ENCODE measurements at regions not wholly inside any gene's neighbourhood (a gene's known extent, or its start where the extent isn't known, plus 50 kb on each side); places are given as distances from the start of the nearest gene placed in this dataset.
"Not testable (repeated sequence)": the region's sequence is repeated elsewhere in the genome, so short reads cannot be mapped to it uniquely, and the experiment has no call there.

DNA sequence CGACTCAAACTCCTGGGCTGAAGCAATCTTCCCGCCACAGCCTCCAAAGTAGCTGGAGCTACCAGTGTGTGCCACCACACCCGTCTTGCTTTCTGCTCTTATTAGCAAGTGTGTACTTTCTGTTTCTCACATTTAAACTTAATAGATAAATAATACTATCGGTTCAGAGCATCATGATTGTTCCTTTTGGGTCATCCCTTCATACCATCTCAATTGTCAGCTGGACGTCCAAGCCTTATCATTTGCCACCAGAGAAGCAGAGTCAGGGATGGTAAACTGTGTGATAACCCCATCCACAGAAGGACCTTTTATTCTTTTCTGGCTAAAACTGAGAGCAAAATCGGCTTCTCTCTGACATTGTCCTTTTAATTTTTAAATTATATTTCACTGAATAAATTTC lies 279.8 kb upstream of the GOT2 start:
- DNase-seq, result no peak

DNA sequence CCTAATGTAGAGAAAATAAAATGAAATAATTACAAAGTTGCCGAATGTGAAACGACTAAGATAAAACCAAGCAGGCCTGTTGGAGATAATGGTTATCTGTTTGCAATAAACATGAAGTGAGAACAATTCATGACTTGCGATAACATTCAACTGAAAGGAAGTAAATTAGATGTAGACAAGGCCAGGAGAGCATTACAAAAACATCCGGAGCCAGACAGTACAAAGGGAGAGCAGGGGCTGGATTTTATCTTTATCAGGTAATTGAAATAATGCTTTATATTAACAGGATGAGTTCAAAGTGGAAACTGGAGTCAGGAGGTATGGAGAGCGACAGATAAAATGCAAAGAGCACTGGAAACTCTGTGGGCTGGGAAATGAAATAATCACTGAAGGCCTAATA lies 265.6 kb upstream of the GOT2 start:
- DNase-seq, result no peak

DNA sequence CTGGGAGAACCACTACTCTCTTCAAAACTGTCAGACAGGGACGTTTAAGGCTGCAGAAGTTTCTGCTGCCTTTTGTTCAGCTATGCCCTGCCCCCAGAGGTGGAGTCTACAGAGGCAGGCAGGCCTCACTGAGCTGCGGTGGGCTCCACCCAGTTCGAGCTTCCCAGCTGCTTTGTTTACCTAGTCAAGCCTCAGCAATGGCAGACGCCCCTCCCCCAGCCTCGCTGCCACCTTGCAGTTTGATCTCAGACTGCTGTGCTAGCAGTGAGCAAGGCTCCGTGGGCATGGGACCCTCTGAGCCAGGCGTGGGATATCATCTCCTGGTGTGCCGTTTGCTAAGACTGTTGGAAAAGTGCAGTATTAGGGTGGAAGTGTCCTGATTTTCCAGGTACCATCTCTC lies 258.6 kb upstream of the GOT2 start:
- DNase-seq, result not testable (repeated sequence)

DNA sequence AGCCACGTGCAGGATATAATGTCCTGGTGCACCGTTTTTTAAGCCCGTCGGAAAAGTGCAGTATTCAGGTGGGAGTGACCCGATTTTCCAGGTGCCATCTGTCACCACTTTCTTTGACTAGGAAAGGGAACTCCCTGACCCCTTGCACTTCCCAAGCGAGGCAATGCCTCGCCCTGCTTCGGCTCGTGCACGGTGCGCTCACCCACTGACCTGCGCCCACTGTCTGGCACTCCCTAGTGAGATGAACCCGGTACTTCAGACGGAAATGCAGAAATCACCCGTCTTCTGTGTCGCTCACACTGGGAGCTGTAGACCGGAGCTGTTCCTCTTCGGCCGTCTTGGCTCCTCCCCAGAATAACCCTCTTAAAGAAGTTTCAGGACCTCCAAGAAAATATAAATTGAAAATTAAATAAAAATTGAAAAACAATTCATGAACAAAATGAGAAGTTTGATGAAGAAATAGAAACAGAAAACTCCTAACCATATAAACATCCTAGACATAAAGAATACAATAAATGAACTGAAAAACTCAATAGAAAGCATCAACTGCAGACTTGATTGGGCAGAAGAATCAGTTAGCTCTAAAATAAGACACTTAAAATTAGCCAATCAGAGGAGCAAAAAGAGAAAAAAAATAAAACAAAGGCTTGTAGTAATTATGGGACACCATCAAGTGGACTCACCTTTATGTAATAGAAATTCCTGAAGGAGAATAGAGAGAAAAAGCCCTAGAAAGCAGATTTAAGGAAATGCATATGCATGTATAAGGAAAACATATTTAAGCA lies 249.3 kb upstream of the GOT2 start:
- DNase-seq, result not testable (repeated sequence)

DNA sequence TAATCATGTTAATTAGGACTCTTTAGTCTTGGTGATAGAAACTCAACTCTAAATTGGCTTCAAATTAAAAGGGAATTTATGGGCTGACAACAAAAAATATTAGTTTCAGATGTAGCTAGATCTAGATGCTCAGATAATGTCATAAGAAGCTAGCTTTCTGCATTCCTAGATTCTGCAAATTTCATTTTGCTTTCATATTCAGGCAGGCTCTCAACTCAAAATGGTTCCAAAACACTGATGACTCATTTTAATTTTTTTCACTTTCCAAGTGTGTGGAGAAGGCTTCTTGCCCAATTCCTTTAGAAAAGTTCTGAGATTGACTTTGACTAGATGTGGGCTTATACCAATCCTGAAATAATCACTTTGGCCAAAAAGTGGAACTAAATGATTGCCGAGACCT lies 236.7 kb upstream of the GOT2 start:
- no peak for DNase-seq

DNA sequence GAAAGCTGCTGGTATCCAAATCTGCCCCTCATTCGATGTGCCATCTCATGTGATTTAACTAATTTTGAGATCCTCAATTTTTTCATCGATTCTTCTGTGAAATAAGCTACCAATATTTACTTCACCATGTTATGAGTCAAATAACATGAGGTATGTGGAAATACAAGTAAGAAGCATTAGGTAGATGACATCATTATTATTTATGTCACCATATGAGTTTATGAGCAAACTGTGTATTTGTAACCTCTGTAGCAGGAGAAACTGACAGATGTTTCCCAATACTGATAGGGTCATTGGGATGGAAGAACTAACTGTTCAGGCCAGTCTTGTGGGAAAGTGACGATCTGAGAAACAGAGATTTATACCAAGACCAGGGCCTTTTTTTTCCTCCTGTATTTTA lies 229.4 kb upstream of the GOT2 start:
- DNase-seq, result no peak

DNA sequence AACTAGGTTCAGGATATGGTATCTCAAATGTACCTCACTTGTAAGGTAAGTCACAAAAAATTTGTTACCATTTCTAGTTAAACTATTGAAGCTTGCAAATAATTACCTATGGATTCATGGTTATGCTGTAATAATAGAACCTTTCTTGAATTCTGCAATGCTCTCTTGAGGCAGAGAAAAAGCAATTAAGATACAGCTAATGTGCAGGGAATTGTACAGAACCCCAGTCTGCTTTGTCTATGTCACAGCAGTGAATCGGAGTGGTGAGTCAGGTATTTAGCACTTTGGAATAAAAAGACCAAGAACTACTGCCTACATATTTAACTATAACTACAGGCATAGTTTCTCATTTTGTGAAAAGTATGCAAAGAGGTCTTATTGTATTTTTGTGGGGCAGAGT lies 228.7 kb upstream of the GOT2 start:
- no peak for DNase-seq

DNA sequence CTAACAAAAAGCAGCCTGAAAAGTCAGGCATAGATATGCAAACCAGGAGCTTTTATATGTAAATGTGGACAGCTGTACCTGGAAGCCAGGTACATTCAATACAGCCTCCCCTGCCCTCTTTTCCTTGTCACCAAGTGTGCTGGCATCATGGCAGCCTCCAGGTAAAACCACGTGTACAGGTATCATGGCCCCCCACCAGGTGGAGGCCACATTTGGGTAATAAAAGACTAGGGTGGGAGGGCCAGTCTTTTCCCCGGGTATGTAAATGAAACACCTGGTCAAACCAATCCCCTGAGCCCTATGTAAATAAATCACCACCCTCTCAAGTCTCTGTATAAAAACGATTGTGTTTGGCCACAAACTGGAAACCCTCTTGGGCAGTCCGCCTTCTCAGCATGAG lies 226.4 kb upstream of the GOT2 start:
- no peak for DNase-seq

DNA sequence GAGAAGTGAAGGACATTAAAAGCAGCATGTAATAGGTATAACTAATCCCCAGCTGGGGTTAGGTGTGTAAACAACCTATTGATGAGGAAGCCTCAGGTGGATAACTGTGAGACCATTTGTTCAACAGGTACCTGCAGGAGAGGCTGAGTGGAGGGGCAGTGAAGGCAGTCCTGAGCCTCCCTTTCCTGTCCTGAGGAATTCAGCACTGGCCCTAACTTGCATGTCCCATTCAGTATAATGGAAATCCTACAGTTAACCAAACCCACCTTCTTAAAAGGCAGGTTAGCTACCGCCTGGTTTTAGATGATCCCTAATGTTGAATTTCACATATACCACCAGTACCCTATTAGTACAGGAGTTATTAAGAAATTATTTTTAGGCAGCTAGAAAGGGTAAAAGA lies 225.9 kb upstream of the GOT2 start:
- DNase-seq, result no peak

DNA sequence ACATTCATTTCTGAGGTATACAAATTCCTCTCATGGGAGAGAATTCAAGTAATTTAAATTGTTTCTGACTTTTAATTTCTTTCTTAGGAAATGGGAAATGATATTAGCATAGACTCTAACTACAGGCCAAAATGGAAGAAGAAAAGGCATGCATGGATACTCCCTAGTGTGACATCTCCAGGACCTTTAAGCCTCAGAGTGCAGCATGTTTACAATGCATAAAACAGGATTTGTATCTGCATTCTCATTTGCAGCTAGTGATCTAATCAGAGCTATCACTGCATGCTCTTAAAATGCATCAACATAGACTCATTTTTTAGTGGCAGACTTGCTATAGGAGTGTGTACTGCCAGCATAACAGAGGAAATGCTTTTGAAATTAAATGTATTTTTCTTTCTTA lies 224.6 kb upstream of the GOT2 start:
- no peak for DNase-seq

DNA sequence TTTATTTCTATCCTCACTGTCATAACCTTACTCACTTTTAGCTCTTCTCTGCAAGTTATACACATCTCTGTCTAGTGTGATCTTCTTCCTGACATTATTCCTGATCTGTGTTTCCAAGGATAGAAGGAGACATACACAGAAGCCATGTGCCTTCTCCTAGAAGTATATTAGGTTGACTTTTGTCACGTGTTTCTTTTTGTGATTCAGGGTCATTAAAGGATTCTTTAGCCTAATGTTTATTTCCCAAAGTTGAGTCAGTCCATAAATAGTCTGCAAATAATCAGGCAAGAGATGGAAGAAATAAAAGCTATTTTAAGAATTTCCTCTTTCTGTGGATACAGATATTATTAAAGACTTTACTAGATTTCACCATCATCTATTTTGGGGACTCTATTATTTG lies 214.1 kb upstream of the GOT2 start:
- no peak for DNase-seq

DNA sequence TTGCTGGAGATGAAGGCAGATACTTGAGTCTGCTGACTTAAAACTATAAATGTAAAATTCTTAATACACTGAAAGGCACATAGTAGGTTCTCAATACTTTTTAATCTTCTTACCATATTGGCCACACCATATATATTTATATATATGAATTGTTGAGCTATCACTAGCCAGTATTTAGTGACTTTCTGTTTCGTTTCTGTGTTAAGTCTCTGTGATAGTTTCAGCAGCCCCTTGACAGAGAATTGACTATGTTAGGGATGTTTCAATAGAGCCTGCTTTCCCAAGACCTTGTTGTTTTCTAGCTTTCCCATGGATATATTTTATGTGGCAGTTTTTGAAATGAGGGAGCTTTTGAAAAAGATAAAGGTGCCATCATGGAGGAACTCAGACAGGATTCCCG lies 206.5 kb upstream of the GOT2 start:
- no peak for DNase-seq

DNA sequence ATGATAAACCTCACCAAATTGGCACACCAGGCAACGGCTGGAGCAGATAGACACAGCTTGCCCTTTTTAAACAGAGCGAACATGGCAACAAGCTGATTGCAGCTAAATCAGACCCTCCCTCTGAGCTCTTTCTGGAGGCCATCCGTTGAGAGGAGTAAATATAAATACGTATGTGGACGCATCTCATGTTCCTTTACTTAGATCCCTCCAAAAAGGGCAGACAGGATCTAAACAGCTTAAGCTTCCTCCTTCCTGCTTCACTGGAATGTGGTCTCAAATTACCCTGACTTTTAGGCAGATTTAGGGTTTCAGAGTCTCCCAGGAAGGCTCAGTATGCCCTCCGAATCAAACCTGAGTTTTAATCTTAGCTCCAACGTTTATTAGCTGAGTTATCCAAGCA lies 204.7 kb upstream of the GOT2 start:
- DNase-seq, result no peak

DNA sequence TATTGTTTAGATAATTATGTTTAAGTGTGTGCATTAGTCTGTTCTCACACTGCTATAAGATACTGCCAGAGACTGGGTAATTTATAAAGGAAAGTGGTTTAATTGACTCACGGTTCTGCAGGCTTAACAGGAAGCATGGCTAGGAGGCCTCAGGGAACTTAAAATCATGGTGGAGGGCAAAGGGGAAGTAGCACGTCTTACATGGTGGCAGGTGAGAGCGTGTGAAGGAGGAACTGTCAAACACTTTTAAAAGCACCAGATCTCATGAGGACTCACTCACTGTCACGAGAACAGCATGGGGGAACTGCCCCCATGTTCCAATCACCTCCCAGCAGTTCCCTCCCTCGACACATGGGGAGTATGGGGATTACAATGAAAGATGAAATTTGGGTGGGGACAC lies 203.5 kb upstream of the GOT2 start:
- DNase-seq, result no peak

DNA sequence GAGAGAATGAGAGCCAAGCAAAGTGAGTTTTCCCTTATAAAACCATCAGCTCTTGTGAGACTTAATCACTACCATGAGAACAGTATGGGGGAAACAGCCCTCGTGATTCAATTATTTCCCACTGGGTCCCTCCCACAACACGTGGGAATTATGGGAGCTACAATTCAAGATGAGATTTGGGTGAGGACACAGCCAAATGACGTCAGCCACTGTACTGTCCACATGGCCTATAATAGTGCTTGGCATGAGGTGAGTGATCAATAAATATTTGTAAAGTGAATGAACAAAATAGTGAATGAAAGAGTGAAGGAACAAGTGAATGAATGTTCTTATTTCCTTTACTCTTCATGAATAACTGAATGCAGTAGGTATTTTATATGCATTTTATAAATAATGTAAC lies 199.1 kb upstream of the GOT2 start:
- no peak for DNase-seq

DNA sequence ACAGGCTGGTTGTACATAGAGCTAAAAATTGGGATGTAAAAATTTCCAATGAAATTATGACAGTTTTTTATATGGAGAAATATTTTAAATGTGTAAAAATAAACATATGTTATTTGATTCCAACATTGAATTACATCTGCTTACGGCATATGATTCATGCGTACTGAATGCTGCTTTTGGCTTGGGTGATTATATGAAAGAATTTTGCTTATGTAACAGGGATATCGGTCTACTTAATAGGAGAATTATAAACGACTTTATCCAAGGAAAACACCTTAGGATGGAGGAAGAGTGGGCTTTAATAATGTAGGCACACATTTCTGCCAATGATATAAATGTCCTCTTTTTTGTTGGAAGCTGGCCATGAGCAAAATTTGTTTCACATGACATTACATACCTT lies 197.3 kb upstream of the GOT2 start:
- DNase-seq, result no peak

DNA sequence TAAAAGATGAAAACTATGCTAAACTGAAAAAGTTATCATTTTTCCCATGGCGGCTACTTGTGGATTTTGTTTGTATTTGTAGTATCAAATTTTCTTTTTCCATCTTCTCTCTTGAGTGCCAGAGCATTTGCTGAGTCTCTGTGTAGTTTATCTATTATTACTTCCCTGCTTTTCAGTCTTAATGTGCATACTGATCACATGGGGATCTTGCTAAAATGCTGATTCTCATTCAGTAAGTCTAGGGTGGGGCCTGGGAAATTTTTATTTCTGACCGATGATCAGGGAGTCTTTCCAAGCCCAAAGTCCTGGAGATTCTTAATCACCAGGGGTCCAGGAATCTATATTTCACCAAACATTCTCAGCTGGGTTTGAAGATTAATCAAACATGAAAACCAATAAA lies 189.0 kb upstream of the GOT2 start:
- no peak for DNase-seq

DNA sequence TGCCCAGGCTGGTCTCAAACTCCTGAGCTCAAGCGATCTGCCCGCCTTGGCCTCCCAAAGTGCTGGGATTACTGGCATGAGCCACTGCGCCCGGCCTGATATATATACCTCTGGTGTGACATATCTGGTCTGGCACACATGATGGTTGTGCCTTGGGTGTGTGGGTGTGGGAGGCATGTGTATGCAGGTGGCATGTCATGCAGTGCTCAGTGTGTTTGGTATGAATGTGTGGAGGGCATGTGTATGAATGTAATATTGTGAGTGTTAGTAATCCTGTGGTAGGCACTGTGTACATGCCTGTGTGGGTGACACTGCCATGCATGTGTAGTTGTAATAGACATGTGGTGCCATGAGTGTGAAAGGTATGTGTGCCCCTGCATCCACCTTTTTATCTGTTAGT lies 179.3 kb upstream of the GOT2 start:
- DNase-seq, result no peak

DNA sequence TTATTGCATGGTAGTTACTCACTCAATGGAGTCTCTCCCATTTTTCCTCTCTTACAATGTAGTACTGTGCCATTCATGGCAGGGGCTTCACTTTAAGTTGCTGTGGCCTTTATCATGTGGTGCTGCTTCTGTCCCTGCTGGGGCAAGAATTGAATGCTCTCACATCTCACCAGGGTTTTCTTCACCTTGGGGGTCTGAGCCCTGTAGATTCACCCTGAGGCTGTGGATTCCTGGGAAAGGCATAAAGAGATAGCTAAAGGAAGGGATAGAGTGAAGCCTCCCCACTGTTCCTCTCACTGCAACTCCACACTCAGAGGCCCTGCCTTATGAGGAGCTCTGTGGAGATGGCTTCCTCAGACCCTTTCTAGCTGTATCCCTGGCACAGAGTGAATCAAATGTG lies 178.5 kb upstream of the GOT2 start:
- DNase-seq, result no peak

DNA sequence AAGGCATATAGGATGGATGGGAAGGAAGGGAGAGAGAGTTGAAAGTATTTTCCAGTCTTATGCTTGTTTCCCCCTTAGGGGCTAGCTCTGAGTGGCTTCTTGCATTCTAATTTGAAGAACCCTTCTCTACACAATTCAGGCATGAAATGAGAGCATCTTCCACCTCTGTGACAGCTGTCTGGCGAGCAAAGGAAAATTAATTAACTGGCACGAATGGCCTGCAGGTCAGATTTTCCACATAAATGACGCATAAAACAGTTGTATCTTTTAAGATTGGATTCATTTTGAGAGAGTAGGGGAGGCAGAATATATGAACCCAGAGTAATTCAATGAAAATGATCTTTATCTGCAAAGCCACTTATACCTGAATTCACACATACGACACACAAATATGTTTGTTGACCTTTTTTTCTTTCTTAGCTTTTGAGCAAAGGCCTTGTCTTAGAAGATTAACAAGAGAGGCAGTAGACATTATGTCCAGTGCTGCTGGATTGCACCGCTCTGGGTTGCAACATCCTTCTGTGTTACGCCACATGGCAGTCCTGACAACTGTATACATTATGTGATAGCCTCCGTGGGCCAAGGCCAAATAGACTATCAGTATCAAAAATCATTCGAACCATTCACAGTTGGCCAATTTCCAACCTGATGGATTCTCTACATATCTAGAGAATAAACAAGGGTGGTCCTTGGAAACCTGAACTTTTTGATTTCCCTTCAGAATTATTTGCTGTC lies 173.0 kb upstream of the GOT2 start:
- no peak for DNase-seq

DNA sequence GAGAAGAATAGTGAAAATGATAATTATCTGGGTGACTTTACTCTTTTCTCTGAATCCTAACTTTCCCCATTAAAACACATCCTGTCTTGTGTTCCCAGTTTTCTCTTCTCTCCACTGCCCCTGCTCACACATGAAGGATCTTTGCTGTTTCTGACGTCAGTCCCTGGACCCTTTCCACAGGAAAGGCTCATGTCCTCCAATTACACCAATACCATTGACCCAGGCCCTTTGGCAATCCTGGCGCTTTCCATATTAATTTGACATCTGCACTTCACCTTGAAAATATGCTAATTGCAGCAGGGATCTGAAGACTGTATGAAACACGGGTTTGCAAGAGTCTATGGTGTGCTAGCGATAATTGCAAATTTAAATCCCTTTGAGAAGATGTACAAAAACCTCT lies 170.2 kb upstream of the GOT2 start:
- DNase-seq, result no peak

DNA sequence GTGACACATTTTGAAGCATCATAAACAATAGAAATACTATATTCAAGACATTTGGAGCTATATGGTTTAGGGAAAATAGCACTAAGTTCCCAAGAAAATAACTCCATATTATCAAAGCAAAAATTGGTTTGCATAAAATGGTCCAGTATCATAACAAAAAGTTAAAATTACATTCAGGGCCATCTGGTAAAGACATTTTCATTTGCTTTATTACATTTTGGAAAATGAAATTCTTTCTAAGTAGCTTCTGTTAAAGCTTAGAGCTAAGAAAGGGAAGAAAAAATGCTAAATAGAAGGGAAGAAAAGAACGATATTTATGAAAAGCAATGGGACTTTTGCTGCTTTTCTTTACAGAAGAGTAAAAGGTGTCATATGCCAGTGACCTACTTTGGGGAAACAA lies 155.4 kb upstream of the GOT2 start:
- no peak for DNase-seq

DNA sequence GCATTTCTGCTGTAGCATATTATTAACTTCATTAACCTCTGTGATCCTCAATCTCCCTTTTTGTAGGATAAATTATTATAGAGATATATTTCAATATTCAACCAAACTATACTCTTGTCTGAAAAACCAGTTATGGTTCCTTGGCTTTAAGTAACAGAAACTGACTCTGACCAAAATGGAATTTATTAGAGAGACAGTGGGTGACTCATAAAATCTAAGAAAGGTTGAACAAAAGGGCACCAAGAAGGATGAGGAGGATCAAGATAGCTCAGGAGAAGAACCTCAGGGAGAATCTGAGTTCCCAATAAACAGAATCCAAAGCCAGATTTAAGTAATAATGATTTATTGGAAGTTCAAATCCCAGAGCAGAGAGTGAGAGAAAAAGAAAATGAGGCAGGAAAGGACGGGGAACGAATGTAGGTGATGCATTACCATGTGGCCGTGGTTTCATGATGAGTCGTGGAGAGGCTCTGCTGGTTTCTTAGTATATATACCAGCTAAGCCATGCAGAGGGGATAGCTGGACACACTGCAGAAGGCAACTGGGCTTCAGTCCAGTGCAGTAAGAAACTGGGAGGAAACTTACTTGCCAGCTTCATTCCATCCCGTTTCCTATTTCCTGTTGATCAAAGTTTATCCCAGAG lies 151.5 kb upstream of the GOT2 start:
- no peak for DNase-seq

DNA sequence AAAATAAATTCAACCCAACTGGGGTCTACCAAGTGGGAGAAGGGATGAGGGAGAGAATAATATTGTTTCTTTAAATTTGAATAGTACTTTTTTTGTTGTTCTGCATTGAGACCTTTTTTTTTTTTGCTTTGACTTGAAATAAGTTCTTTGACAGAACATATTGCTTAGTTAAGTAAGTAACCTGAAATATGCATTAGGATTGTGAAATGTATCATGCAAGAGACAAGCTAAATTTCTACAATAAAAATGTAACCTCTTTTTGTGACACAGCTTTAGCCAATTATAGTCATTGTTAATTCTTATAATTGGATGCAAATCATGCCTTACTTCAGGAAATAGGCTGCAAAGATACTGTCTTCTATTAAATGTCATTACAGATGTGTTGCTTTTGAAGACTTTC lies 150.0 kb upstream of the GOT2 start:
- DNase-seq, result no peak
